WTC11 (cell line): ENCODE measurements at regions not wholly inside any gene's neighbourhood (a gene's known extent, or its start where the extent isn't known, plus 50 kb on each side); places are given as distances from the start of the nearest gene placed in this dataset.

ENCODE experiments used
- FOXK1 ChIP-seq: sonication (generic); formaldehyde crosslinking; IDR thresholded peaks from 2 replicates; pipeline ENCODE4 v1.8.0; 2022; ENCODE audit warnings: mild to moderate bottlenecking, moderate library complexity, missing genetic modification reagents
- IRF2 ChIP-seq: sonication (generic); formaldehyde crosslinking; IDR thresholded peaks from 2 replicates; pipeline ENCODE4 v1.8.0; 2022; ENCODE audit warnings: low read depth, missing genetic modification reagents, borderline replicate concordance
- MAX ChIP-seq: sonication (generic); formaldehyde crosslinking; IDR thresholded peaks from 2 replicates; pipeline ENCODE4 v1.8.0; 2022; ENCODE audit warnings: mild to moderate bottlenecking, missing genetic modification reagents
- NFATC4 ChIP-seq: fragments of 250-450 bp; sonication (Bioruptor Pico); IDR thresholded peaks from 2 replicates; pipeline ENCODE4 v1.9.0; 2021; ENCODE audit warnings: mild to moderate bottlenecking
- NFYB ChIP-seq: sonication (generic); formaldehyde crosslinking; conservative IDR thresholded peaks from 2 replicates; pipeline ENCODE4 v1.8.0; 2022; ENCODE audit warnings: low read depth, missing genetic modification reagents
- TCF7 ChIP-seq: sonication (generic); formaldehyde crosslinking; IDR thresholded peaks from 2 replicates; pipeline ENCODE4 v1.8.0; 2022; ENCODE audit warnings: mild to moderate bottlenecking, low read depth, missing genetic modification reagents, moderate library complexity
- USF1 ChIP-seq: sonication (generic); formaldehyde crosslinking; IDR thresholded peaks from 2 replicates; pipeline ENCODE4 v1.8.0; 2022; ENCODE audit warnings: mild to moderate bottlenecking, missing genetic modification reagents
- TF ChIP-seq, protein P1 (sequence below): fragments of 200-600 bp; IDR thresholded peaks from 2 replicates; pipeline ENCODE4 v1.8.0; 2022; ENCODE audit warnings: antibody characterized with exemption

DNA sequence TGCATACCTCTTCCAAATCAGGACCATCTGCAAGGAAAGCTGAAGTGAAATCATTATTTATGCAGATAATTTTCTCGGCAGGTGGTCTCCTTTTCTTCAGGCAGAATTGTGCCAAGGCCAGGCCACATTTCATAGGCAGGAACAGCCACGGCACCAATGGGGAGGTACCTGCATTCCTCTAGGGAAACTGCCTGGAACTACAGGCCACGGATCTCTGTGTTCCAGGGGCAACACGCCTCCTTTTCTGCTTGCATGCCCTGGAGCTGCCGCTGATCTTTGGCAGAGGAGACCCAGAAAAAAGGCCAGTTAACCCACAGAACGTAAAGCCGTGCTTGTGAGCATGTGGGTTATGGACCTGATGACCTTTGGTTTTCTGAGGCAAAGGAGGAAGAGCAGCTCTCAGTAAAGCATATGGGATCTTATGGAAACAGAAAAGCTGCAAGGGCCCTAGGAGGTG is 111.2 kb upstream of the KIAA1217 start:
- TF ChIP-seq, protein P1, sequence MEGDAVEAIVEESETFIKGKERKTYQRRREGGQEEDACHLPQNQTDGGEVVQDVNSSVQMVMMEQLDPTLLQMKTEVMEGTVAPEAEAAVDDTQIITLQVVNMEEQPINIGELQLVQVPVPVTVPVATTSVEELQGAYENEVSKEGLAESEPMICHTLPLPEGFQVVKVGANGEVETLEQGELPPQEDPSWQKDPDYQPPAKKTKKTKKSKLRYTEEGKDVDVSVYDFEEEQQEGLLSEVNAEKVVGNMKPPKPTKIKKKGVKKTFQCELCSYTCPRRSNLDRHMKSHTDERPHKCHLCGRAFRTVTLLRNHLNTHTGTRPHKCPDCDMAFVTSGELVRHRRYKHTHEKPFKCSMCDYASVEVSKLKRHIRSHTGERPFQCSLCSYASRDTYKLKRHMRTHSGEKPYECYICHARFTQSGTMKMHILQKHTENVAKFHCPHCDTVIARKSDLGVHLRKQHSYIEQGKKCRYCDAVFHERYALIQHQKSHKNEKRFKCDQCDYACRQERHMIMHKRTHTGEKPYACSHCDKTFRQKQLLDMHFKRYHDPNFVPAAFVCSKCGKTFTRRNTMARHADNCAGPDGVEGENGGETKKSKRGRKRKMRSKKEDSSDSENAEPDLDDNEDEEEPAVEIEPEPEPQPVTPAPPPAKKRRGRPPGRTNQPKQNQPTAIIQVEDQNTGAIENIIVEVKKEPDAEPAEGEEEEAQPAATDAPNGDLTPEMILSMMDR: no peak
- TF ChIP-seq USF1 (CRISPR knock-in tag) (no peak), NFATC4 (CRISPR knock-in tag) (no peak), NFYB (CRISPR knock-in tag) (no peak), TCF7 (CRISPR knock-in tag) (no peak), MAX (CRISPR knock-in tag) (no peak), FOXK1 (CRISPR knock-in tag) (no peak), IRF2 (CRISPR knock-in tag) (no peak)
